Vagina (tissue), 2 donors: ENCODE measurements at regions not wholly inside any gene's neighbourhood (a gene's known extent, or its start where the extent isn't known, plus 50 kb on each side); places are given as distances from the start of the nearest gene placed in this dataset.

Experiments used
- CTCF ChIP-seq, 3 experiments: fragments of 450-650 bp in 2 of 3; fragments of 200-600 bp in 1 of 3; sonication (generic) in 1 of 3; IDR thresholded peaks; one replicate each; pipeline ENCODE4 v1.5.1; 2017 to 2019; ENCODE audit warnings: antibody characterized with exemption in 3 of 3, mild to moderate bottlenecking in 2 of 3, moderate library complexity in 2 of 3
- POLR2A ChIP-seq, 2 donors: fragments of 450-650 bp; IDR thresholded peaks; one replicate each; pipeline ENCODE4 v1.6.1; 2017; ENCODE audit warnings: antibody characterized with exemption in 2 of 2, mild to moderate bottlenecking in 2 of 2, moderate library complexity in 2 of 2
- POLR2AphosphoS5 ChIP-seq, 2 donors: sonication (generic); formaldehyde crosslinking; IDR thresholded peaks; one replicate each; pipeline ENCODE4 v1.9.0; 2017; ENCODE audit warnings: antibody characterized with exemption in 2 of 2, mild to moderate bottlenecking in 2 of 2, low read depth in 1 of 2; ENCODE audit not compliant: insufficient read depth in 1 of 2

GRCh38 chr19:31175564-31176348, 173.5 kb downstream of the TSHZ3 start:
- TF ChIP-seq CTCF (IDR thresholded peaks at IDR 0.05) (no peak), POLR2A (IDR thresholded peaks at IDR 0.05) (no peak), POLR2AphosphoS5 (IDR thresholded peaks at IDR 0.05; ENCODE audit: insufficient read depth in 1 of 2, low read depth in 1 of 2) (no peak)
